ENCODE measurements at regions not wholly inside any gene's neighbourhood (a gene's known extent, or its start where the extent isn't known, plus 50 kb on each side); places are given as distances from the start of the nearest gene placed in this dataset.
"Not testable (repeated sequence)": the region's sequence is repeated elsewhere in the genome, so short reads cannot be mapped to it uniquely, and the experiment has no call there.

DNA sequence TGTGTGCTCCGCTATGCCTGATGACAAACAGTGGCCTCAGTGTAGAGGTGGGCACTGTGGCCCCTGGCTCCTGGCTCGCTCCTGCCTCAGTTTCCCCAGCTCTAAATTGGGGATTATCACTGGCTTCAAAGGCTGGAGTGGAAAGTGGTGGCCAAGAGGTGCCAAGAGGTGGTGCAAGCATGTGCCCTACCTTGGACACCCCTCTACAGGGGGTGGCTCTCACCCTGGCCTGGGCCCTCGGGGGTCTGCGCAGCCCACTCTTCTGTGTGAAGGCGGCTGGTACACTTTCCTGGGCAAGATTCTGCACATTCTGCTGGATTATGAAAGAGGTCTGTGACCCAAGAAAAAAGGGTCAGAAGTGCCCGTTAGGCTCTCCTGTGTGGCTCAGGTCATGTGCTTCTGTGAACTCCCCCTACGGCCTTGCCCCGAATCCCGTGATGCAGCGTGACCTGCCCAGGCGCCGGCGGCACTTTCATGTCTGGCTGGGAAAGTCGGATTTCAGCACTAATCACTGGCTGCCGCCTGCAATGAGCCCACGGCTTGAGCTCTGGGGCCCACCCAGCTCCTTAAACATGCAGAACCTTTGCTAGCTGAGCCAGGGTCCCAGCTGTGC, 57.3 kb upstream of the SPN start:
- not testable (repeated sequence) for TF ChIP-seq CTCF, POLR2A (IDR thresholded peaks at IDR 0.05)

Data from thyroid gland (tissue), 4 donors.